Left lobe of liver (tissue), 2 donors: ENCODE measurements at regions not wholly inside any gene's neighbourhood (a gene's known extent, or its start where the extent isn't known, plus 50 kb on each side); places are given as distances from the start of the nearest gene placed in this dataset.
"Not testable (repeated sequence)": the region's sequence is repeated elsewhere in the genome, so short reads cannot be mapped to it uniquely, and the experiment has no call there.

Source experiments
- ATAC-seq: fragments of 200-7000 bp; cut with Tn5 transposase; one replicate; pipeline ENCODE4 v1.9.1; 2020; ENCODE audit warnings: mild to moderate bottlenecking, moderate library complexity
- DNase-seq: peaks from one replicate; pipeline ENCODE4 v3.0.0-alpha.2; 2020; ENCODE audit warnings: low spot score
- donor health status: DM: no; HTN: no; CAD: no; lungs with moderate emphysema.
- donor health status: DM: no; HTN: yes; CAD: no.

DNA sequence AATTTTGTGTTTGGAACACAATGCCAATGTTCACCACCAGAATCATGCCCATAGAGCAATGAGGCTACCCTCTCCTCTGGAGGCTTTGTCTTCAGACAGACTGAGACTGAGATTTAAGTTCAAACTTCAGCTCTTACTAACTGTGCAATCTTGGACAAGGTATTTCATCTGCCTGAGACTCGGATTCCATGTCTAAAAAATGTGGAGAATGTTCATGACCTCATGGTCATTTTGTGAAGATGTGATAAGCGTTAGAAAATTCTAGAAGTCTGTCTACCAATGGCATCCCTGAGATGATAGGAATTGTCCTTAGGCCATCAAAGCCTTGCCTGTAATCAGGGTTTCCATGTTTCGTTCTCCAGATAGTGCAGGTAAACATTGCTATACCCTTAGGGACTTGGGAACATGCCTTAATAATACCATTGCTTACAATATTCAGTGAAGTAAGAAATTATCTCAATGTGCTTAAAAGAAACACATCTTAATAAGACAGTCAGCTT lies 388.2 kb upstream of the MAF start:
- ATAC-seq (no peak), DNase-seq (no peak)

- DNase-seq (no peak), ATAC-seq (no peak)
These were observed 387.6 kb upstream of the MAF start for GRCh38 chr16:79988089-79988488.

GRCh38 chr16:79986352-79986751 lies 385.8 kb upstream of the MAF start:
- no peak for ATAC-seq
- no peak for DNase-seq

DNA sequence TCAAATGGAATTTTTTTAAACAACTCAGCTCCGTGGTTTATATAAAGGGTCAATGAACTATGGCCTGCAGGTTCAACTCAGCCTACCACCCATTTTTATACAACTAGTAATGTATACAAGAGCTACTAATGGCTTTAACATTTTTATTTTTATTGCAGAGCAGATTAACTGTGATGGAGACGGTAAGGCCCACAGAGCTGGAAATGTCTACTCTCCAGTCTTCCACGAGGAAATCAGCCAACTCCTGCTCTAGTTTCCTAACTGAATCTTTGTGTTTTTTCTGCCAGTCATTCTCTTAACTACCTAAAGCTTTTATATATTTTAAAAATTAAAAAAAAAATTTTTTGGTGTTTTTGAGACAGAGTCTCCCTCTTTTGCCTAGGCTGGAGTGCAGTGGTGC lies 385.1 kb upstream of the MAF start:
- ATAC-seq (no peak), DNase-seq (no peak)

DNA sequence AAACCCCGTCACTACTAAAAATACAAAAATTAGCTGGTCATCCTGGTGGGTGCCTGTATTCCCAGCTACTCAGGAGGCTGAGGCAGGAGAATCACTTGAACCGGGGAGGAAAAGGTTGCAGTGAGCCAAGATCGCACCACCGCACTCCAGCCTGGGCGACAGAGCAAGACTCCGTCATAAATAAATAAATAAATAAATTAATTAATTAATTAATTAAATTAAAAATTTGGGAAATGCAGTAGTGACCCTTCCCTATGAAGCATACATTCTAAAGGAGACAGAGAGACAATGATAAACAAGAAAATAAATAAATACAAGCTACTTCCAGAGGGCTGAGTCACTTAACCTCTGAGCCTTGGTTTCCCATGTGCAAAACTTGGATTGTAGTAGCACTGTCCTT lies 383.6 kb upstream of the MAF start:
- not testable (repeated sequence) for DNase-seq, ATAC-seq

- ATAC-seq, result no peak
- DNase-seq, result no peak
These were observed 382.3 kb upstream of the MAF start for GRCh38 chr16:79982862-79983261.

- ATAC-seq, result no peak
- no peak for DNase-seq
These were observed 381.8 kb upstream of the MAF start for GRCh38 chr16:79982361-79982760.

GRCh38 chr16:79981814-79982213 lies 381.3 kb upstream of the MAF start:
- no peak for ATAC-seq
- DNase-seq, result no peak

- DNase-seq (no peak), ATAC-seq (no peak)
These were observed 380.3 kb upstream of the MAF start for GRCh38 chr16:79980650-79981521.

GRCh38 chr16:79977940-79978836 lies 377.7 kb upstream of the MAF start:
- DNase-seq (no peak), ATAC-seq (no peak)

GRCh38 chr16:79973320-79973719 lies 372.8 kb upstream of the MAF start:
- ATAC-seq (no peak), DNase-seq (no peak)

- no peak for DNase-seq
These were observed 371.6 kb upstream of the MAF start for GRCh38 chr16:79972053-79972704.

DNA sequence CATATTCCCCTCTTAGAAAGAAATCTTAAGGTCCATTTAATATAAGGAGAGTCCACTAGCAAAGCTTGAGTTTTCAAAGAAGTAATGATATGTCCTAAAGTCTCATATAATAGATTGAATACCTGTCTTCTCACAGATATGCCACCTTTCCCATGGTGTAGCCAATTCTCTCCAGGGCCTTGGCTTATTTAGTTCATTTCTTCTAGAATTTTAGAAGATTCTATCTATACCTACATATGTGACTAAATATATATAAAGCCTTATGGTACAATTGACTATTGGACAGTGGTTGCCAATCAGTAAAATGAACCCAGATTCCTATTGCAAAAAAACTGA lies 370.7 kb upstream of the MAF start:
- ATAC-seq (no peak), DNase-seq (no peak)

More at GRCh38 chr16:79972053-79972704, 371.6 kb upstream of the MAF start:
- peak; percentile 10 for ATAC-seq

- ATAC-seq (peak; percentile 97), DNase-seq (peak; percentile 86)
These were observed 370.2 kb upstream of the MAF start for GRCh38 chr16:79970551-79971236.

DNA sequence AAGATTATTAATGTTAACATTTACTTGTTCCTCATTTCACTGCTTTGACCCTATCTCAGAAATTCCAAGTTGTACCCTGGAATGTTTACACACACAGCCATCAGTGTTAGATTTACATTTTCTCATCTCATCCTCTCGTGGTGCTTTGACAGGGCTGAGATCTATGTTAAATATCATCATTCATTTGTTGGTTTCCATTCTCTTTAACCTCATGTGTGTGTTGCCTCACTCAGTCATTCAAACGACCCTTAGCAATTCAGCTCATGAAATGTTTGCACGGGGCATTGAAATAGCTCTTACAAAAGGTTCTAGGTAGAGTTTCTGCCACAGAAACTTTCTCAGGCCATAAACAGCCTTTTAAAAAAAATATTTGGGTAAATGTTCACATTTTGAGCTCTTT lies 369.6 kb upstream of the MAF start:
- DNase-seq (no peak), ATAC-seq (peak; percentile 38)

DNA sequence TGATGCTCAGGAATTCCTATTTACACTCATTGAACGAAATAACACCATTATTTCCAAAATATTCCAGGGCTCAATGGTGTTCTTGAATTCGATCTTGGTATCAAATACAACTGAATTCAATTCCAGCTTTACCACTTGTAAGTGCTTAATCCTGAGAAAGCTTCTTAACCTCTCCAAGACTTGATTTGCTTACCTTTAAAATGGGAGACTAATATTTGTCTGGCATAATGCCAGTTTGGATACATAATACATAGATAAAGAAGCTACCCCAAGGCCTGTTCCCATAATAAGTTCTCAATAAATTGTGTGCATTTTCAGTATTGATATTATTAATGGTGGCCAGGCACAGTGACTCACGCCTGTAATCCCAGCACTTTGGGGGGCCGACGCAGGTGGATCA lies 368.9 kb upstream of the MAF start:
- no peak for ATAC-seq

GRCh38 chr16:79966226-79966625 lies 365.7 kb upstream of the MAF start:
- ATAC-seq (no peak), DNase-seq (no peak)

More for the DNA sequence above, 368.9 kb upstream of the MAF start:
- DNase-seq, result no peak

DNA sequence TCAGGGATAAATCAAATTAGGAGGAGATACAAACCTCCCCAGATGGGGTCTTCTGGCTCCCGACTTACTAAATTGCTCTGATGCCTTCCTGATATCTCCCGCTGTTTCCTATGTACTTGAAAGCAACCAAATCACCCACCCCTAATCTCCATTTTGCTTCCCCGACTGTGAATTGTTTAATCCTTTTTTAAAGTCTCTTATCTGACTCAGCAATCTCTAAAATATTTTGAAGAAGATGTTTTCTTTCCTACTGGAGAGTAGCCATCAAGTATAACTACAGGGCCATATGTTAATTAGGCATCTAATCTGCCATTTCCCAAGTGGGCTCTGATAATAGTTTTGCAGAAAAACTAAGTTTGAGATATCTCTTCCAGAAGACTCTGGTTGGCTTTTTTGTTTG lies 365.2 kb upstream of the MAF start:
- ATAC-seq, result no peak
- no peak for DNase-seq

DNA sequence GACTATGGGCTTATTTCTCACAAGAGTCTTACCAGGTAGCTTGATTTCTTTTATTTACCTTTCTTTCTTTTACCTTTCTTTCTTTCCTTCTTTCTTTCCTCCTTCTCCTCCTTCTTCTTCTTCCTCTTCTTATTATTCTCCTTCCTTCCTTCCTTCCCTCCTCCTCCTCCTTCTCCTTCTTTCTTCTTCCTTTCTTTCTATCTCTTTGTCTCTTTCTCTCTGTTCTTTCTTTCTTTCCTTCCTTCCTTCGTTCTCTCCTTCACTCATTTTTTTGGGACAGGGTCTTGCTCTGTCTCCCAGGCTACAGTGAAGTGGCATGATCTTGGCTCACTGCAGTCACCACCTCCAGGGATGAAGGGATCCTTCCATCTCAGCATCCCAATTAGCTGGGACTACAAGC lies 363.6 kb upstream of the MAF start:
- no peak for ATAC-seq

DNA sequence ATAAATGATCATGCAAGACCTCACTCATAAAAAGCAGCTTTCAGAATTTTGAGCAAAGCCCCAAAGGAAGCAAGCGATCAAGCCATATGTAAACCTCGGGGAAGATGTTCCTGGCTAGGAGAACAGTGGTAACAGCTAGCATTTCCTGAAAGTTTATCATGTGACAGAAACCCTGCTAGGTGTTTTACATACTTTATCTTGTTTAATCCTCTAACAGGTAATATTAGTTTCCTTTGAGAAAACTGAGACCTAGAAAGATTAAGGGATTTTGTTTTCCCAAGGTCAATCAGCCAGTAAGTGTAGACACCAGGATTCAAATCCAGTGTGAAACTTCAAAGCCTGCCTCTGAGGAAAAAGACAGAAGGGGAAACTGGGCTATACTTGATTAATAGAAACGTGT lies 362.4 kb upstream of the MAF start:
- no peak for DNase-seq
- ATAC-seq, result no peak

More for the DNA sequence above, 363.6 kb upstream of the MAF start:
- DNase-seq, result no peak

- ATAC-seq, result no peak
- DNase-seq, result no peak
These were observed 358.7 kb upstream of the MAF start for GRCh38 chr16:79959226-79959625.
